NCI-H128 (cell line): ENCODE measurements at regions not wholly inside any gene's neighbourhood (a gene's known extent, or its start where the extent isn't known, plus 50 kb on each side); places are given as distances from the start of the nearest gene placed in this dataset.

Experiments used
- DNase-seq: peaks from one replicate; lab custom pipeline; 2025; ENCODE audit not compliant: unreplicated experiment; lab: John Stamatoyannopoulos, UW

- no peak for DNase-seq
Measured at GRCh38 chr7:113486548-113486947, 368.2 kb upstream of the SMIM30 start.

GRCh38 chr7:113483657-113484056, 365.3 kb upstream of the SMIM30 start:
- no peak for DNase-seq

- DNase-seq = no peak
Measured at GRCh38 chr7:113480537-113480936, 362.2 kb upstream of the SMIM30 start.

GRCh38 chr7:113464096-113464855, 345.9 kb upstream of the SMIM30 start:
- DNase-seq = no peak

GRCh38 chr7:113460067-113460466, 341.7 kb upstream of the SMIM30 start:
- DNase-seq = no peak

GRCh38 chr7:113456533-113456932, 338.2 kb upstream of the SMIM30 start:
- DNase-seq = no peak

- DNase-seq = no peak
Measured at GRCh38 chr7:113454597-113455169, 336.3 kb upstream of the SMIM30 start.

GRCh38 chr7:113452245-113452644, 333.9 kb upstream of the SMIM30 start:
- DNase-seq = no peak

GRCh38 chr7:113446791-113447190, 328.4 kb upstream of the SMIM30 start:
- no peak for DNase-seq

GRCh38 chr7:113446391-113446790, 328.0 kb upstream of the SMIM30 start:
- no peak for DNase-seq

- DNase-seq = no peak
Measured at GRCh38 chr7:113444261-113444660, 325.9 kb upstream of the SMIM30 start.

GRCh38 chr7:113440173-113440572, 321.8 kb upstream of the SMIM30 start:
- DNase-seq = no peak

GRCh38 chr7:113431406-113431805, 313.1 kb upstream of the SMIM30 start:
- DNase-seq = no peak

GRCh38 chr7:113424185-113424817, 305.9 kb upstream of the SMIM30 start:
- DNase-seq = no peak

GRCh38 chr7:113421696-113422330, 303.5 kb upstream of the SMIM30 start:
- peak; percentile 2 for DNase-seq

GRCh38 chr7:113414401-113415035, 296.2 kb upstream of the SMIM30 start:
- DNase-seq = no peak

GRCh38 chr7:113412410-113412809, 294.1 kb upstream of the SMIM30 start:
- no peak for DNase-seq

- DNase-seq = no peak
Measured at GRCh38 chr7:113410796-113411195, 292.4 kb upstream of the SMIM30 start.

GRCh38 chr7:113408999-113409398, 290.6 kb upstream of the SMIM30 start:
- DNase-seq = no peak

GRCh38 chr7:113405296-113406056, 287.1 kb upstream of the SMIM30 start:
- no peak for DNase-seq

GRCh38 chr7:113404245-113404644, 285.9 kb upstream of the SMIM30 start:
- no peak for DNase-seq
